ENCODE measurements at regions not wholly inside any gene's neighbourhood (a gene's known extent, or its start where the extent isn't known, plus 50 kb on each side); places are given as distances from the start of the nearest gene placed in this dataset.
"Not testable (repeated sequence)": the region's sequence is repeated elsewhere in the genome, so short reads cannot be mapped to it uniquely, and the experiment has no call there.

DNA sequence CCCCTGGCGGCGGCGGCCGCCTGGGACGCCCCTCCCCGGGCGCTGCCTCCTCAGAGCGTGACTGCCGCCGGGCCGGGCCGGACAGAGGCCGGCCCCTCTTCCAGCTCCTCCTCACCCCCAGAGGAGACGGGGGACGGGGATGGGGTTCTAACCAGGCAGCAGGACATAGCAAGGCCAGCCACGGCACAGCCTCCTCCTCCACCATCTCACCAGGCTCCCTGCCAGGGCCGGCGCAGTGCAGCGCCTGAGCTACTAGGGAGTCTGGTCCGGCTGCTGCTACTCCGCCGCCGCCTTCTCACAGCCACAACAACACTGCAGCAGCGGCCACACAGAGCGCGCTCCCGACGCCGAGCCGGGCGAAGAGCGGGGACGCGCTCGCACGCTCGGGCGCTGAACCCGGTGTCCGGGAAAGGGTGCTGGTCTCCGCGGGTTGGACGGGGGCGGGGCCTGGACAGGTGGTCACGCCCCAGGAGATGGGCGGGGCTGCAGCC, 112.3 kb downstream of the POTEC start:
- ATAC-seq (ENCODE audit: low FRiP score in 2 of 2); H3K9me3 ChIP-seq; H3K36me3 ChIP-seq; H3K27me3 ChIP-seq; H3K4me1 ChIP-seq: not testable (repeated sequence)
- DNase-seq, result peak; percentile 87 to 93
- peak overlapping the region in 3 of 4 donors; percentile 25 to 67 (median 60) for H3K27ac ChIP-seq
- H3K4me3 ChIP-seq, result peak overlapping the region; percentile 10 to 58 (median 50)
- TF ChIP-seq POLR2A (IDR thresholded peaks at IDR 0.05), result peak in 1 of 4 donors; percentile 23
- TF ChIP-seq, protein P1, sequence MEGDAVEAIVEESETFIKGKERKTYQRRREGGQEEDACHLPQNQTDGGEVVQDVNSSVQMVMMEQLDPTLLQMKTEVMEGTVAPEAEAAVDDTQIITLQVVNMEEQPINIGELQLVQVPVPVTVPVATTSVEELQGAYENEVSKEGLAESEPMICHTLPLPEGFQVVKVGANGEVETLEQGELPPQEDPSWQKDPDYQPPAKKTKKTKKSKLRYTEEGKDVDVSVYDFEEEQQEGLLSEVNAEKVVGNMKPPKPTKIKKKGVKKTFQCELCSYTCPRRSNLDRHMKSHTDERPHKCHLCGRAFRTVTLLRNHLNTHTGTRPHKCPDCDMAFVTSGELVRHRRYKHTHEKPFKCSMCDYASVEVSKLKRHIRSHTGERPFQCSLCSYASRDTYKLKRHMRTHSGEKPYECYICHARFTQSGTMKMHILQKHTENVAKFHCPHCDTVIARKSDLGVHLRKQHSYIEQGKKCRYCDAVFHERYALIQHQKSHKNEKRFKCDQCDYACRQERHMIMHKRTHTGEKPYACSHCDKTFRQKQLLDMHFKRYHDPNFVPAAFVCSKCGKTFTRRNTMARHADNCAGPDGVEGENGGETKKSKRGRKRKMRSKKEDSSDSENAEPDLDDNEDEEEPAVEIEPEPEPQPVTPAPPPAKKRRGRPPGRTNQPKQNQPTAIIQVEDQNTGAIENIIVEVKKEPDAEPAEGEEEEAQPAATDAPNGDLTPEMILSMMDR (IDR thresholded peaks at IDR 0.05), result peak in 3 of 6 experiments; percentile 9 to 34 (median 20)
- 0% methylated on average over 20 to 24 of the region's 46 CpGs for WGBS, 2 donors

DNA sequence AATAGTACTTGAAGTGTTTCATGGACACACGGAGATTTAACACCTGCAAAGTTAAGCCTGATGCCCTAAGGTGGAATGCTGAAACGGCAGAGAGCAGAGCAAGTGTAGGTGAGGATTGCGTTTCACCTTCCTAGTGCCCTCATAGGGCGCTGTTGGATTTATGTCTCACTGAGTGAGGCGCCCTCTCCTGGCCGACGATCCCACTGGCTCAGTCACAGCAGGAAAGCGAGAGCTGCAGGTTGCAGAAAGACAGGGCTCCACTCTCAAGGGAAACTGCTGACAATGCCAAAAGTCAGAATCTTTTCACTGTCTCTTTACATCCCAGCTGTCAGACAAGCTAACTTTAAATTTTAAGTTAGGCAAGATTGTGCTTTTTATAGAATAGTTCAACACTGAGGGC, 127.6 kb downstream of the POTEC start:
- H3K27me3 ChIP-seq; H3K4me3 ChIP-seq; H3K36me3 ChIP-seq; H3K9me3 ChIP-seq; H3K4me1 ChIP-seq; ATAC-seq (ENCODE audit: low FRiP score in 2 of 2); H3K27ac ChIP-seq: not testable (repeated sequence)
- TF ChIP-seq, protein P1 (IDR thresholded peaks at IDR 0.05), result peak in 4 of 6 experiments; percentile 15 to 47 (median 22)
- peak in 1 of 2 donors; percentile 27 for DNase-seq
- WGBS, 2 donors, result 3 to 9% methylated on average over 6 to 8 of the region's 8 CpGs

DNA sequence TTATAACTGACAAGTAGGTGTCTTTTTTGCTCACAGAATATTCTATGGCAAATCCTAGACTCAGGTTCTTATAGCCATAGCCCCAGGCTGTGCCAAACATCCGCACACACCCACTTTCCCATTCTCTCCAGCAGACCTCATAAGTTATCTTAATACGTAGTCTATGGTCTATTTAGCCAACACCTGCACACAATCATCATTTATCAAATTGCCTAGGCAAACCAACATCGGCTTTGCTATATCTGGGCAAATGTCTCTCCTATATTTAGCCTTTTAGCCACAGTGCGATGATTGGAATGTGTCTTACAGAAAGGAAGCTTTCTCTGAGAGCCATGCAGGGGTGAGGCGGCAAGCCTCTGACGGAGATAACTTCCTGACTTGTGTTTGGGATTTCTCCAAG, 128.0 kb downstream of the POTEC start:
- H3K27me3 ChIP-seq; H3K4me3 ChIP-seq; ATAC-seq (ENCODE audit: low FRiP score in 2 of 2); H3K9me3 ChIP-seq; H3K4me1 ChIP-seq; H3K27ac ChIP-seq; H3K36me3 ChIP-seq; DNase-seq: not testable (repeated sequence)
- 43 to 47% methylated on average over 4 to 6 of the region's 6 CpGs for WGBS, 2 donors

GRCh38 chr18:14395533-14395932, 147.9 kb downstream of the POTEC start:
- H3K4me1 ChIP-seq; H3K4me3 ChIP-seq; ATAC-seq (ENCODE audit: low FRiP score in 2 of 2); H3K9me3 ChIP-seq; H3K27ac ChIP-seq; H3K36me3 ChIP-seq; DNase-seq; H3K27me3 ChIP-seq: not testable (repeated sequence)
- TF ChIP-seq, protein P1 (IDR thresholded peaks at IDR 0.05), result peak in 1 of 6 experiments; percentile 22
- 41 to 54% methylated on average over 2 to 3 of the region's 3 CpGs for WGBS, 2 donors

GRCh38 chr18:14393563-14394103, 149.8 kb downstream of the POTEC start:
- WGBS, 2 donors, result 97 to 100% methylated on average over 1 to 26 of the region's 50 CpGs
- ATAC-seq (ENCODE audit: low FRiP score in 2 of 2); H3K27ac ChIP-seq; H3K4me1 ChIP-seq; H3K27me3 ChIP-seq; H3K9me3 ChIP-seq; H3K36me3 ChIP-seq; H3K4me3 ChIP-seq: not testable (repeated sequence)
- peak in 1 of 2 donors; percentile 78 for DNase-seq

GRCh38 chr18:14392604-14393003, 150.8 kb downstream of the POTEC start:
- DNase-seq; H3K4me1 ChIP-seq; H3K36me3 ChIP-seq; H3K9me3 ChIP-seq; ATAC-seq (ENCODE audit: low FRiP score in 2 of 2); H3K4me3 ChIP-seq; H3K27me3 ChIP-seq; H3K27ac ChIP-seq: not testable (repeated sequence)
- WGBS, 2 donors, result 86 to 95% methylated on average over 6 to 24 of the region's 24 CpGs

DNA sequence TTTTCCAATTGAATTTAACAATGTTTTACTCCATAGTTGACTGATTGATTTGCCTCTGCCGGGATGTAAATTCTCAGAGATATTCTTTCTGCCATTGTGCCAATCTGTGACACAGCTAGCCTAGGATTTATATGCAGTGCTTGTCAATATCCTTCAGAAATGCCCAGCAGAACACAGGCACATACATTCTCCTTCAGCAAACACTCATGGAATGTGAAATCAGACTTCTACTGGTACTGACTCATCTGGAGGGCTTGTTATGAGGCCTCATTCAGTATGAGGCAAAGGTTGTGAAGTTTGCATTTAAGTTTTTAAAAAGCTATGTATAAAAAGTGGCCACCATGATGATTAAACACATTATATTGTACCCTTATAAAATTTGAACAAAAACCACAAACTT, 158.4 kb downstream of the POTEC start:
- H3K4me1 ChIP-seq; H3K9me3 ChIP-seq; ATAC-seq (ENCODE audit: low FRiP score in 2 of 2); H3K4me3 ChIP-seq; H3K27ac ChIP-seq; DNase-seq; H3K27me3 ChIP-seq; H3K36me3 ChIP-seq: not testable (repeated sequence)
- WGBS, 2 donors, result 83 to 88% methylated on average over 1 of the region's 1 CpG

GRCh38 chr18:14382666-14383065, 160.7 kb downstream of the POTEC start:
- H3K27ac ChIP-seq; H3K4me3 ChIP-seq; ATAC-seq (ENCODE audit: low FRiP score in 2 of 2); H3K36me3 ChIP-seq; H3K9me3 ChIP-seq; H3K4me1 ChIP-seq; H3K27me3 ChIP-seq: not testable (repeated sequence)
- 87 to 95% methylated on average over 7 to 9 of the region's 25 CpGs for WGBS, 2 donors
- peak in 1 of 2 donors; percentile 44 for DNase-seq

DNA sequence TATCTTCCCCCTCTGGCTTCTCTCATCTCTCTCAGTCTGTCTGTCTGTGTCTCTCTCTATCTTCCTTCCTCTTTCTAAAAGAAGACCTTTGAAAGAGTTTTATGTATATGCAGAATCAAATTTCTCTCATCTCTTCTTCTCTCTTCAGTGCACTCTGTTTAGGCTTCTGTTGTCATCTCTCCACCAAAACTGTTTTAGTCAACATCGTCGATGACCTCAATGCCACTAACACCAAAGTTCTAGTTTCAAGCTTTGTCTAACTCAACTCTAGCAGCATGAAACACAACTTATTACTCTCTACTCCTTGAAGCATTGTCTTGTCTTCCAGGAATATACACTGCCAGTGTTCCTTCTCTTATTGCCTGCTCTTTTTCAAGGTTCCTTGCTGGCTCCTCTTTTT, 163.9 kb downstream of the POTEC start:
- WGBS, 2 donors, result 96 to 98% methylated on average over 2 of the region's 2 CpGs
- H3K9me3 ChIP-seq; DNase-seq; H3K27ac ChIP-seq; H3K4me1 ChIP-seq; H3K4me3 ChIP-seq; ATAC-seq (ENCODE audit: low FRiP score in 2 of 2); H3K36me3 ChIP-seq; H3K27me3 ChIP-seq: not testable (repeated sequence)

GRCh38 chr18:14378376-14378775, 165.0 kb downstream of the POTEC start:
- not testable (repeated sequence) for H3K9me3 ChIP-seq; H3K36me3 ChIP-seq; ATAC-seq (ENCODE audit: low FRiP score in 2 of 2); H3K27me3 ChIP-seq; H3K27ac ChIP-seq; H3K4me1 ChIP-seq; H3K4me3 ChIP-seq
- DNase-seq, result peak in 1 of 2 donors; percentile 61
- 87 to 92% methylated on average over 24 of the region's 24 CpGs for WGBS, 2 donors
